ENCODE measurements at regions not wholly inside any gene's neighbourhood (a gene's known extent, or its start where the extent isn't known, plus 50 kb on each side); places are given as distances from the start of the nearest gene placed in this dataset.
"Not testable (repeated sequence)": the region's sequence is repeated elsewhere in the genome, so short reads cannot be mapped to it uniquely, and the experiment has no call there.

- DNase-seq (ENCODE audit: low spot score), result no peak
Measured at GRCh38 chr10:61271127-61271780, 181.9 kb downstream of the TMEM26 start.

GRCh38 chr10:61263518-61263917 is 189.7 kb downstream of the TMEM26 start:
- DNase-seq (ENCODE audit: low spot score), result no peak

- DNase-seq (ENCODE audit: low spot score), result no peak
Measured at GRCh38 chr10:61262486-61263261, 190.5 kb downstream of the TMEM26 start.

- no peak for DNase-seq (ENCODE audit: low spot score)
Measured at GRCh38 chr10:61257956-61258496, 195.2 kb downstream of the TMEM26 start.

GRCh38 chr10:61257136-61257535 is 196.0 kb downstream of the TMEM26 start:
- no peak for DNase-seq (ENCODE audit: low spot score)

GRCh38 chr10:61252326-61252725 is 200.9 kb downstream of the TMEM26 start:
- DNase-seq (ENCODE audit: low spot score), result not testable (repeated sequence)

- DNase-seq (ENCODE audit: low spot score), result no peak
Measured at GRCh38 chr10:61251089-61251488, 202.1 kb downstream of the TMEM26 start.

- DNase-seq (ENCODE audit: low spot score), result no peak
Measured at GRCh38 chr10:61250131-61250530, 203.1 kb downstream of the TMEM26 start.

GRCh38 chr10:61248013-61248412 is 205.2 kb downstream of the TMEM26 start:
- DNase-seq (ENCODE audit: low spot score), result no peak

GRCh38 chr10:61244261-61244775 is 208.9 kb downstream of the TMEM26 start:
- peak; percentile 27 for DNase-seq (ENCODE audit: low spot score)

- DNase-seq (ENCODE audit: low spot score), result no peak
Measured at GRCh38 chr10:61232780-61233179, 220.4 kb downstream of the TMEM26 start.

- no peak for DNase-seq (ENCODE audit: low spot score)
Measured at GRCh38 chr10:61225939-61226338, 227.2 kb downstream of the TMEM26 start.

- DNase-seq (ENCODE audit: low spot score), result no peak
Measured at GRCh38 chr10:61223576-61223975, 229.6 kb downstream of the TMEM26 start.

- DNase-seq (ENCODE audit: low spot score), result no peak
Measured at GRCh38 chr10:61219696-61220095, 233.5 kb downstream of the TMEM26 start.

- no peak for DNase-seq (ENCODE audit: low spot score)
Measured at GRCh38 chr10:61217851-61218565, 235.2 kb downstream of the TMEM26 start.

GRCh38 chr10:61215246-61215645 is 237.9 kb downstream of the TMEM26 start:
- no peak for DNase-seq (ENCODE audit: low spot score)

- no peak for DNase-seq (ENCODE audit: low spot score)
Measured at GRCh38 chr10:61211468-61211867, 241.7 kb downstream of the TMEM26 start.

- DNase-seq (ENCODE audit: low spot score), result no peak
Measured at GRCh38 chr10:61197057-61197456, 253.1 kb upstream of the RHOBTB1 start.

- DNase-seq (ENCODE audit: low spot score), result no peak
Measured at GRCh38 chr10:61195211-61195610, 251.2 kb upstream of the RHOBTB1 start.

GRCh38 chr10:61192589-61192988 is 248.6 kb upstream of the RHOBTB1 start:
- not testable (repeated sequence) for DNase-seq (ENCODE audit: low spot score)

GRCh38 chr10:61192042-61192441 is 248.1 kb upstream of the RHOBTB1 start:
- DNase-seq (ENCODE audit: low spot score), result no peak

GRCh38 chr10:61189912-61190311 is 245.9 kb upstream of the RHOBTB1 start:
- DNase-seq (ENCODE audit: low spot score), result no peak

All from D341Med (cell line).